Stimulated activated CD4-positive, alpha-beta T cell treated with anti-CD3 and anti-CD28 coated beads, Interleukin-1b, Interleukin-23, amount 100 ng/mL, for 24 hours (primary cell): ENCODE measurements at regions not wholly inside any gene's neighbourhood (a gene's known extent, or its start where the extent isn't known, plus 50 kb on each side); places are given as distances from the start of the nearest gene placed in this dataset.
A peak's percentile ranks its signal among the peaks of the same experiment; 100 is the strongest.

Experiments used
- DNase-seq, 4 experiments: peaks; one replicate each; pipeline ENCODE4 v3.0.0-alpha.2; 2020; ENCODE audit warnings: low read depth in 4 of 4, low spot score in 1 of 4

DNA sequence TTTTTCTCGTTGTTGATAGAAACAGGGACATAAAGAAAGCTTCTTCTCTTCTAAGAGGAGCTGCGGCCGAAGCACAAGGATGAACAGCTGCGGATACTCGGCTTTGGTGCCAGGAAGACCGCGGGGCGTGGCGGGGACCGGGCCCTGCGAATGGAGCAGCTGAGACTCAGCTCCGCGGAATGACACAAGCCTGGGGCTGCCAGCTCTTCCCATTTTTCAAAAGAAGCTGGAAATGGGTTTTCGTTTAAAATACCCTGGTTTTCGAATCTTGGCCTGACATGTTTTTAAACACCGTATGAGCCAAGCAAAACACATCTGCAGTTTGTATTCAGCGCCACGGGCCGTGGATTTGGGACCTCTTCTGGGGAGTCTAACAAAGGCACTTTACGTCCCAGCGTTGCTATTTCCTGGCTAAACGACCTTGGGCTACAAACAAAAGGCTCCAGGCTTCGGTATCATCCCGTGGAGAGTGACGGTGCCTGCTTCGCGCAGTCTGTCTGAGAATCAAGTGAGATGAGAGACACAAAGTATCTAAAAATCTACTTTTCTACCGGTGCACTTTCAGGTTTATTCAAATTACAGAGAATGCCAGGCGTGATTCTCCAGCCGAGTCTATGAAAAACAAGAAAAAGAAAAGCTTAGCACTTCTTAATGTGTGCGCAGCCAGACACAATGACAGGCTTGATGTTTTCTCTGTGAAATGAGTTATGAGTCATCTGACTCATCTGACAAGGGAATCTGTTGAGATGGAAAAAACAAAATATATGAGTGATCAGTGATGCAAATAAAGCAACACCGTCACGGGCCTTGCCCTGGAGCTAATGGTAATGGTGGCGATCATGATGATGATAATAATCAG is 114.0 kb upstream of the TMEM132D start:
- DNase-seq = no peak

DNA sequence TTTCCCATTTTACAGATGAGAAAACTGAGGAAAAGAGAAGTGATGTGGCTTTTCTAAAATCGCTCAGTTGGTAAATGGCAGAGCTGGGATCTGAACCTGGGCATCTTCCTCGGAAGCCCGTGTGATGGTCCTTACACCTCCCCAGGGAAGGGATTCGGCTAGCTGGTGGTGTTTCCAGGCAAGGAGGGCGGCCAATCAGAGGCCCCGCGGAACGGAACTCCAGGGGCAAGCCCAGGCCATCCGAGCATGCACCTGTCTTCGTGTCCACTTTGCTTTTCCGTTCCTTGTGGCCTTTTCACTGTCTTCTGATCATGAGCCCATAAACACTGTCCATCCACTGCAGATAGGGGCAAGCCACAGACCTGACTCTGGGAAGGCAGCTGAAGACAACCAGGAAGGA is 114.8 kb upstream of the TMEM132D start:
- no peak for DNase-seq

DNA sequence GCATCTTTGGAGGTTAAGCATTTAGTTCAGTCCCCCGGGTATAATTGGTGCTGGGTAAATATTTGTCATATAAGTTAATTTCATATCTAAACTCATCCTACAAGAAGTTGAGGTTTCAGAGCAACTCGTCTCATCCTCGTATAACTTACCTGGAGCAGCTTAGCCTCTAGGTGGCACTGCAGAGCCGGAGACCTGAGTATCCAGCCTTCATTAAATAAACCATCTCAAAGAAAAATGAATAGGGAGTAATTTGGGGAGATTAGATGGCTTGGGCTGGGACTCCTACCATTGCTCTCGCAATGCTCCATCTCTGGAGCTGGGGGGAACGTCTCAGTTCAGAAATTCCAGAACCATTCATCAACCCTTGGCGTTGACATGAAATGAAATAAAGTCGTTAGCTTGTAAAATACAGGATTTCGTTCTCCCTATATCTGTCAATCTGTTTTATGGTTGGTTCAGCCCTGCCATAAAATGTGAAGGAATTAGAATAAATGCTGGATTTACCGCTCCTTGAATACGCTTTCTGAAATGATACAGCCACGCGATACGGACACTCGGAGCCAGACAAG is 122.9 kb upstream of the TMEM132D start:
- DNase-seq = peak in 2 of 4 experiments; percentile 6 to 10

DNA sequence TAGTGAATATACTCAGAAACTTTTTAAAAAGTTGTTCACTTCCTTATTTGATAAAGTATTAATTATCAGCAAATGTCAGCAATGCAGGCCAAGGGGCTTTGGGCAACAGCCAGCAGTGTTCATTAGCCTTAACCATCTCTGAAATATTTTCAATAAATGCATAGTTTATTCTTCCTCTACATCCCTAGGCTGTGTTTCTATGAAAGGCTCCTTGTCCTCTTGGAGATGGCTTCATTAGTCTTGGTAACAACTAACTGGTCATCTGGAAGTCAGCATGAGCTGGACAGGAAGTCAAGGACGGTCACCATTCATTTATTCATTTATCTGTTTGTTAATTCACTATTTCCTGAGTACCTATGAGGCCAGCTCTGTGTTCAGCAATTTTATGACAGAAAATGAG is 124.0 kb upstream of the TMEM132D start:
- DNase-seq = no peak

DNA sequence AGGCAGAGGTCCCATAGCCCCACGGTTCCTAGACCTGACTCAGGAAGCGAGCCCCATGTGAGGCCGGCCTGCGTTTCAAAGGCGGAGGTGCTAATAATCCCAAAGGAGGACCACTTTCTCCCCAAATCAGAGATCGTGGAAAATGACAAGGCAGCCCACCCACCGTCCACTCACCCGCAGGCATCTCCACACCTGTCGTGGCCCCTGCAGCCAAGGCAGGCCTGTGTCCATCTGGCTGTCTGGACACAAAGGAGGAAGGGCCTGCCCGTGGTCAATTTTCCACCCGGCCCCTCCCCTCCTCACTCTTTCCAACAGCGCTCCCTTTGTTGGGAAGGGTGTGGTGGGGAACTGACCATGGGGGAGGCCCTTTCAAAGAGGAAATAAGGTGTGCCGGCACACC is 125.3 kb upstream of the TMEM132D start:
- DNase-seq = no peak

DNA sequence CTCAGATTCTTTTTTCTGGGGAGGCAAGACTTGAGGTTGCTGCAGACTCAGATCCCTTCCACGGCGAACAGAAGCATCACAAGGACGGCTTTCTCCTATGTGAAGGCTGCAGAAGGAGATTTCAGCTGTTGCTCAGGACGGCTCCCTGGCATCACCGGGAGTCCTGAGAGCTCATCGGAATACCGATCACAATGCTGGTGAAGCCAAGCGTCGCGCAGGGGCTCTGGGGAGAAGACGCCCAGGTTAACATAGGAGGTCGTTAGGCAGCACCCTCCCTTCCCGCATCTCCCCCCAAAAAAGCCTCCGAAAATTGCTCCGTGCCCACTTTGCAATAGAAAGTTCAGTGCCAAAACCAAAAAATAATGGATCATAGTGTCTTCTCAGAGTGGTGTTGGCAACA is 127.2 kb upstream of the TMEM132D start:
- DNase-seq = no peak

DNA sequence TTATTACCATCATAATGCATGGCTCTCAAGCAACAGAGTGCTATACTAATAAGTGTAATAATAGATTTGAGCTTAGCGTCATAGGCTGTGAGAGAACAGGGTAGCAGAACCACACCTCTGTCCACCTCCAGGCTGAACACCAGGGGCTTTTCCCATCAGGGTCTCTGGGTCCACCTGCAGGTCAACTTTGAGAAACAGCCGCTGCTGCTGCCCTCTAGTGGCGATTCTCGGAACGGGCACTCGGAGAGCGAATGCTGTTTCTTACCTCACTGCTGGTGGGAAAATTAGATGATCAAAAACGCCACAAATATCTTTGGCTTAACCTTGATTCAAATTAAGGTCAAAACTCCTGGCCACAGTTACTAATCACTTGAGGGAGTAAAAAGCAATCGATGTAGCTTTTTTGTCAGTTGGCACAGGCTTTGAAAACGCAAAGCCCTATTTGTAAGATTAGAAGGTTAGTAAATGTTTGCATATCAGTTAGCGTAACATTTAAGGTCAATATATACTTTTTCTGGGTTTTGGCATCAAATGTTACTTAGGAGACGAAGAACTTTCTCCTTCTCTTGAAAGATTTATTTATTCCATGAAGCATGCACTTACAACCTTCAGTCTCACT is 127.9 kb upstream of the TMEM132D start:
- peak; percentile 32 to 59 (median 36) for DNase-seq

DNA sequence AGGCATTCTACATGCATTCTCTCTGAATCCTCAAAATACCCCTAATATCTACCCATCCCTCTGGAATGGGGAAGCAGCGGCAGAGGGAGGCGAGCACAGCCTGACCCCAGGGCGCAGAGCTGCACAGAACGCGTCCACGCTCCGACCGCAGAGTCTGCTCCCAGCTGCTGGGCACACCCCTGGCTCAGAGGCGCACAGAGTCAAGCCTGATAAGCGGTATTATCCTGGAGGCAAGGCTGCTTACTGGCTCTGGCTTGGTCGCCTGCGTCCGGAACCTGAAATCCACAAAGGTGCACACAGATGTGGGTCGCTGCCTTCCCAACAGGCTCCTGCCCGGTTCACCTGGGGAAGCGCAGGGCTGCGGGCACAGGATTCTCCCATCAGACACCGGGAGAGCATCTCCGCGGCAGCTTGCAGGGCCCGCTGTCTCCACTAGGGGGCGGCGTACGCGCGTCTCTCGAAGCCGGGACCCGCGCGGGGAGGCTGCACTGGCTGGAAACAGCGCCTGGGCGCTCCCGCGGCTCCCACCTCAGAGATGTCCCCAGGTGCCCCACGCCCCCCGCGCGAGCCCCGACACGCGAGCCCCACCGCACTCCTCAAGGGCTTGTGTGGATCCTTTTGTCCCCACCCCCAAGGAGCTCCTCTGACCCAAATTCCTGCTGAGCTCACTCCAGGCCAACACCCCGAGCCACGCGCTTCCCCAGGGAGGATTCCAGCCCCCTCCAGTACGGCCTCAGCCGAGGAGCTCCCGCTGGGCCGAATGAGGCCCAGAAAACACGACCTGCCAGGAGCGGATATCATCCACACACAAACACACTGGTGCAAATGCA is 120.1 kb upstream of the FZD10 start:
- peak in 3 of 4 experiments; percentile 25 to 38 (median 33) for DNase-seq

DNA sequence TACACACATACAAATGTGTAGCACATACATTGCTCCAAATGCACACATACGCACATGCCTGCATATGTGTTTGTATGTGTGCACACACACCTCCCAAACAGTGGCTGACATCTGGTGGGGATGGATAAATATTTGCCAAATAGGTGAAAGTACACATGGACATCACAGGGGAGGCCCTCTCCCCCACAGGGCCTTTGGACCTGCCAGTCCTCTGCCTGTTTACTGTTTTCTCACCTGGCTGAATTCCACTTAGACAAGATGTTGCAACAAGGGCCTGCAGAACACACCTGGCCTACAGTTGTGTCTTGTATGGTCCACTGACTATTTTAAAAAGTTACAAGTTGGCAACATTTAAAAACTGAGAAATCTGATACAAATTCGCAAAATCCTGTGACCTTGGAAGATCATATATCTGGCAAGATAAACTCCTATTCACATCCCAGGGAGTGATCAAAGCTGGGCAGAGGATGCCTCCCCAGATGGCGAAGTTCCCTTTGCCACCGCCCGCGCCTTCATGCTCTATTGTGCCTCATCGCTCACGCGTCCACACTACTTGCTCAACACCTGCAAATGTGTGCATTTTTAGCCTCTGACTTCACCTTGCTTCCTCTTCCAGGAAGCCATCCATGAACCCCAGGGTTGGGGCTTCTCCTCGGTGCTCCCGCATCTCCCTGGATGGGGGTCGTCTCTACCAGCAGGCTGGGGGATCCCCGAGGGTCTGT is 118.4 kb upstream of the FZD10 start:
- no peak for DNase-seq

DNA sequence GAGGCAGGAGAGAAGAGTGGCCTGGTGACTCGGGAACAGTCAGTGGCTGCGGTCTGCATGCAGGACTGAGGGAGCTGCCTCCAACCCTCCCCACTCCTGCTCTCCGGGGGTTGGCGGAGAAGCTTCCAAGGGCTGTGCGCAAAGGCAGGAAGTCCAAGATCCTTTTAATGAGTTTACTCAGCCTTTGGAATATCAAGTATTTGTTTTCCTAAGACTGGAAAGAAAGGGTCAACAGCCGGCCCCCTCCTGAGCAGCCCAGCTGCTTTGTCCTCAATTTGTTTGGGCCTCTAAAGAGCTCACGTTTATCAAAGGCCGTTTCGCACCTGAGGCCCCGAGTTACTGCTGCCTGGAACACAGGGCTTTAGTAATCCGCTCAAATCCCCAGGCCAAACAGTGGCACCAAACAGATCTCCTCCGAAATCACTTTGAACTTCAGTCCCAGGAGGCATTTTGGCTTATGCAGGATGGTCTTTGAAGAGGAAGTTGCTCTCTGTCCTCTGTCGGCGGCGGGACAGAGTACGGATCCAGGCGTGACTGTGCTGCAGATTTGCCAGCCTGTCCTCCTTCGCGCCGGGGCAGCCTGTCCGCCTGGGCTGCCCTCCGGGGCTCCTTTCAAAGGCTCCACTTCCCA is 117.2 kb upstream of the FZD10 start:
- DNase-seq = no peak

DNA sequence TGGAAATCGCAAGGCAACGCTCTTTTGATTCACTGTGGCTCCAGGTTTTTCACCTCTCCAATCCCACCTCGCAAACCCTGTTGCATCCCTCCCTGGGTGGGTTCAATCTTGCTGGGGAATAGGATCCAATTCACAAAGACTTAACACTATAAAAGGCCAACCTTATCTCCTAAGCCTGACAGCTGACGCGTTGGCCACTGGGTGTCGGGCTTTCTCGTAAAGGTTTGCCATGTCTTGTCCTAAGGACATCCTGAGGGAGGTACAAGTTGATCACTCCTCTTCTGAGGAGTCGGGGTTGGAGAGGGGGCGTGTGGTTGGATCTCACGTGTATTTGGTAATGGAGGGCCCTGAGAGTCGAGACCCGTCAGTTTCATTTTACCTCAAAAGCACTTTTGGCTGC is 112.6 kb upstream of the FZD10 start:
- DNase-seq = no peak

DNA sequence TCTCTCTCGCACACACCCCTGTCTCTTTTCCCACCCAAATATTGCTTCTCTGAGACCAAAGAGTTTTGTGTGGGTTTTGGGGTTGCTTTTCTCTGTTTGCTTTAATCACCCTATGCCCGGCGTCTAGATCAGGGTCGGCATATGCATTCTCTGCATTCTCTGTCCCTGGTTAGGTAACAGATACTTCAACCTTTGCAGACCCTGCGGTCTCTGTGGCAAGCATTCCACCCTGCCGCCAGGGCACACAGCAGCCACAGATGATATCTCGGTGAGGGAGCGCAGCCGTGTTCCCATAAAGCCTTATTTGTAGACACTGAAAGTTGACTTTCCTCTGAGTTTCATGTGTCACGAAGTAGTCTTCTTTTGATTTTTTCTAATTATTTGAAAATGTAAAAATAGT is 110.4 kb upstream of the FZD10 start:
- no peak for DNase-seq

DNA sequence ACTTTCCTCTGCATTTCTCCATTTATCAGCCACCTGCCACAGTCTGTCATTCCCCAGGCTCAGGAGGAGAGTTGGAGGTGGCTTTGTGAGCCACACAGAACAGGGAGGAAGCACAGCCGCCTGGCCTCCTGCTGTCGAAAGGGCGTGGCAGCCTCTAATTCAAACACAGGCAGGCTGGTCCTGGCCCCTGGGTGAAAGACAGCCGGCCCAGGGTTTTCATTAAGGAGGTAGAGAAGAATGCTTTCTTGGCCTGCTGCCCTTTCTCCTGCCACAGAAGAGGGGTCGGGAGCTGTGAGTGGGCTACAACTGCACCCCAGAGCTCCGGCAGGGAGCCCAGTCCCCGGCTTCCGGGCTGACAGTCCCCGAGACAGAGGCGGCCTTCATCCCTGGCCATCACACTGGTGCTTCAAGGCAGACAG is 108.6 kb upstream of the FZD10 start:
- DNase-seq = no peak

DNA sequence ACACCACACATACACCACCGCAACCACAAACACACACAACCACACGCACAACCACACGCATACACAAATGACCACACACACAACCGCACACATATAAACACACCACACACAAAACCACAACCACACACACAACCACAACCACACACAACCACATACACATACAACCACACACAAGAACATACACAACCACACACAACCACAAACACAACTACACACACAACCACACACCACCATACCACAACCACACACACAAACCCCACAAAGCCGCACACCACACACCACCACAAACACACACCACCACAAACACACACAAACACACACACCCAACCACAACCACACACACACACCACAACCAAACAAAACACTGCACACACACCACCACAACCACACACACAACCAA is 107.5 kb upstream of the FZD10 start:
- no peak for DNase-seq

DNA sequence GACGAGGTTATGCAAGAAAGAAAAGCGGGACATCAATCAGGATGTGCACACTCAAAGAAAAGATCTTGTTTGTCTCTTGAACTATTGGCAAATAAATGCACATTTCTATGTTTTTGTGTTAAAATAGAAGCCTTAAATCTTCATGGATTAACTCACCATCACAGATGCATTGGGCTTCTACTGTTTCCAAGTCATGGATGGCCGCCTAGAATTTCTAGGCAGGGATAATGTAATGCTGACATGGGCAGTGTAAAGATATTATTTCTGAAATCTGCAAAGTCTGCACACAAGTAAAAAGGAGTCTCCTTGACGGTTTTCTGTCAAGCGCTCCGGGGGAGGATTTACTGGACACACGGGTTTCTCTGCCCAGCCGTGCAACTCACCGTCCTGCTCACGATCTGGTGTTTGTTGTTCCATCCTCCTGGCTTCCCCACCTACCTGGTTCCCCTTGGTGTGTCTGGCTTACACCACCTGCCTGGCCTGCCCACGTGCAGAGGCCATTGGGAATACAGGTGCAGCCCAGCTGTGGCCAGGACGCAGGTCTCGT is 103.3 kb upstream of the FZD10 start:
- DNase-seq = no peak

DNA sequence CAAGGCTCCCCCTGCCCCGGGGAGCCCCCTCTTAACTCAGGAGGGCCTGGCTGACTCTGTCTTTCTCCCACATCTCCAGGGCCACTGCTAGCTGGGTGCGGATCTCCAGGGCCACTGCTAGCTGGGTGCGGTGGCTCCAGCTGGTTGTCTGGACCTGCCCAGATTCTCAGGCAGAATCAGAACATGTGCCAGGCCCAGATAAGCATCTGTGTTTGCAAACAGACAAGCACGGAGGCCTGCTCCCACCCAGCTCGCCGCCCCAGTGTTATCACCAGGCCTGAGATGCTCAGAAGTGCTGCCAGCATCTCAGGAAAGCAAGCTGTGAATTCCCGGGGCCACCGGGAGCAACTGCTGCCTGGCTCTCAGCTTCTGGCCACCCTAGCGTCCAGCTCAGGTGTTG is 98.4 kb upstream of the FZD10 start:
- no peak for DNase-seq

DNA sequence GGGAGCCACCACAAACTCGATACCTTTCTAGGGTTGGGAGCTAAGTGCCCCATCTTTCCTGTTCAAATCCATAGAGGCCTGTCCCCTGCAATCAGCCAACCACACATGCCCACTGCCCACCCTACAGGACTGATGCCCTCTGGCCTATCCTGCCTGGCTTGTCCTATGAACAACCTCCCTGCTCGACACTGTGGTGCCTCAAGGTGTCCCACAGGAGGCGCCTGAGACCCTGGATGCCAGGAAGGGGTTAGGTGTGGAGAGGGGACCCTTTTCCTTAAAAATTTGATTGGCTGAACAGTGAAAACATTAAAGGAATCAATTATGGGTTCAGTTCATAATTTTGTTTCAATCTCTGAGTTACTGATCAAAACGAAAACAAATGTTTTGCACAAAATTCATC is 97.3 kb upstream of the FZD10 start:
- no peak for DNase-seq

DNA sequence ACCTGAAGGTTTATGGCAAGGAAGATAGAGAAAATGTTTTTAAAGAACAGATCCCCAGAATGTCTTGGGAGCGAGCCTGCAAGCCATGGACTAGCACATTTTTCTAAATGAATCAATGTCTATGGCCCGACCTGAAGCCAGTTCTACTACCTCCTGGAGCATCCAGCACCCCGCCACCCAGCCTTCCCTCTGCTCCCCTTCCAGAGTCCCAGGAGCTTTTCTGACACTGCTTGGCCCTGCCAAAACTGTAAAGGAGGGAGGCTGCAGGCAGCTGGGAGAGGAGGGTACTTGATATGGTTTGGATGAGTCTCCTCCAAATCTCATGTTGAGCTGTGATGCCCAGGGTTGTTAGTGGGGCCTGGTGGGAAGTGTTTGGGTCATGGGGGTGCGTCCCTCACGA is 95.5 kb upstream of the FZD10 start:
- DNase-seq = no peak

DNA sequence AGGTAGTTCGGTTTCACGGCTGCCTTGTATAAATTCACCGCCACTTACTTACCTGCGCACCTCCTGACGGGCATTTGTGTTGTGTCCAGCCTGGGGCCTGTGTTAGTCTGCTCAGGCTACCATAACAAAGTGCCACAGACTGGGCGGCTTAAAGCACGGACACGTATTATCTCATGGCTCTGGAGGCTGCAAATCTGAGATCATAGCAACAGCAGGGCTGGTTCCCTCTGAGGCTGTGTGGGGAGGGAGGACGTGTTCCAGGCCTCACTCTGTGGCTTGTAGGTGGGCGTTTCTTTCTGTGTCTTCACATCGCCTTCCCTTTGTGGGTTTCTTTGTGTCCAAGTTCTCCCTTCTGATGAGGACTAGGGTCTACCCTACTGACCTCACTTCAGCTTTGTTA is 93.5 kb upstream of the FZD10 start:
- no peak for DNase-seq

DNA sequence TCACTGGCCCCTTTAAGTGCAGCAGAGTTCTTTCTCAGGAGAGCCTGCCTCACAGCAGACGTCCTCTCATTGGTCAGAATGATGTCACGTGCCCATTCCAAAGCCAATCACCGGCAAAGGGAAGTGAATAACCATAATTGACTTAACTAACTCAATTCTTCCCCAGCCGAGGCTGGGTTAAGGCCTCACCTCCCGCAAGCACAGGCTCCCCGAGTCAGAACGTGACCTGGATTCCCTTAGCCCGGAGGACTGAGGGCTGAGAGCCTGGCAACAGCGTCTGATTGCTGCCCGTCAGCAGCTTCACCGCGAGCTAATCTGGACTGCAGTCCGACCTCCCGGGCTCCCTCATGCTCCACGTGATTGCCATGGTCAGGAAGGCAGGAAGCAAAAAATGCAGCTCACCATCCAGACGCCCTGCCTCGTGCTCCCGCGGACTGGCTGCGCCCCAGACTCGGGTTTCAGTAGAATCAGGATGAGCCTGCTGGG is 92.1 kb upstream of the FZD10 start:
- DNase-seq = no peak
